Natural killer cell (primary cell): ENCODE measurements at regions not wholly inside any gene's neighbourhood (a gene's known extent, or its start where the extent isn't known, plus 50 kb on each side); places are given as distances from the start of the nearest gene placed in this dataset.
A peak's percentile ranks its signal among the peaks of the same experiment; 100 is the strongest.

Experiments used
- ATAC-seq, 3 donors: fragments of 150-1000 bp in 2 of 3; fragments of 200-7000 bp in 1 of 3; cut with Tn5 transposase; 1 replicate in 1 of 3; 2 replicates in 2 of 3; pipeline ENCODE4 v1.10.0; 2021; ENCODE audit warnings: mild to moderate bottlenecking in 2 of 3, moderate library complexity in 2 of 3
- DNase-seq, 2 donors: peaks; one replicate each; pipeline versions ENCODE4 v3.0.0 to v3.0.0-alpha.2; 2013 to 2021; ENCODE audit warnings: mixed read lengths in 1 of 2
- H3K27ac ChIP-seq: one replicate; pipeline ENCODE4 v1.5.1; 2013; ENCODE audit warnings: mild to moderate bottlenecking, low read length
- H3K27me3 ChIP-seq: one replicate; pipeline ENCODE4 v1.6.1; 2013; ENCODE audit warnings: low read length; ENCODE audit not compliant: control insufficient read depth, insufficient read depth
- H3K36me3 ChIP-seq: one replicate; pipeline ENCODE4 v1.6.1; 2013; ENCODE audit warnings: low read length; ENCODE audit not compliant: control insufficient read depth, insufficient read depth
- H3K4me1 ChIP-seq: one replicate; pipeline ENCODE4 v1.6.1; 2013; ENCODE audit warnings: low read length; ENCODE audit not compliant: control insufficient read depth, insufficient read depth
- H3K4me3 ChIP-seq: one replicate; pipeline ENCODE4 v1.5.1; 2013; ENCODE audit warnings: low read length
- H3K9me3 ChIP-seq: one replicate; pipeline ENCODE4 v1.6.1; 2013; ENCODE audit warnings: low read length; ENCODE audit not compliant: control insufficient read depth, insufficient read depth
- H3K27ac Mint-ChIP-seq, 2 donors: one replicate each; pipeline ENCODE4 v1.8.0; 2022; ENCODE audit warnings: mild to moderate bottlenecking in 2 of 2, mixed read lengths in 2 of 2, moderate library complexity in 1 of 2
- H3K27me3 Mint-ChIP-seq, 2 donors: one replicate each; pipeline ENCODE4 v1.8.0; 2022; ENCODE audit warnings: low read depth in 2 of 2, mixed read lengths in 2 of 2
- H3K36me3 Mint-ChIP-seq: one replicate; pipeline ENCODE4 v1.8.0; 2022; ENCODE audit warnings: mixed read lengths
- H3K4me1 Mint-ChIP-seq, 2 donors: one replicate each; pipeline ENCODE4 v1.8.0; 2022; ENCODE audit warnings: mixed read lengths in 2 of 2
- H3K4me3 Mint-ChIP-seq: one replicate; pipeline ENCODE4 v1.8.0; 2022; ENCODE audit warnings: mild to moderate bottlenecking, moderate library complexity, mixed read lengths
- H3K9me3 Mint-ChIP-seq, 2 donors: one replicate each; pipeline ENCODE4 v1.8.0; 2022; ENCODE audit warnings: mixed read lengths in 2 of 2
- WGBS: methylation state at CpG from one replicate; pipeline ENCODE4 v1.1.7; 2013; ENCODE audit warnings: missing lambda C conversion rate; ENCODE audit not compliant: insufficient coverage; 5-methylcytosine and 5-hydroxymethylcytosine counted together
- intact Hi-C: fragments of 100-400 bp; cut with micrococcal nuclease; formaldehyde crosslinking; loops from one replicate; pipeline ENCODE4 v1.14.2; 2022
- TF ChIP-seq, protein P1 (sequence below): fragments of 200-600 bp; IDR thresholded peaks from one replicate; pipeline ENCODE4 v1.8.0; 2022; ENCODE audit warnings: antibody characterized with exemption

DNA sequence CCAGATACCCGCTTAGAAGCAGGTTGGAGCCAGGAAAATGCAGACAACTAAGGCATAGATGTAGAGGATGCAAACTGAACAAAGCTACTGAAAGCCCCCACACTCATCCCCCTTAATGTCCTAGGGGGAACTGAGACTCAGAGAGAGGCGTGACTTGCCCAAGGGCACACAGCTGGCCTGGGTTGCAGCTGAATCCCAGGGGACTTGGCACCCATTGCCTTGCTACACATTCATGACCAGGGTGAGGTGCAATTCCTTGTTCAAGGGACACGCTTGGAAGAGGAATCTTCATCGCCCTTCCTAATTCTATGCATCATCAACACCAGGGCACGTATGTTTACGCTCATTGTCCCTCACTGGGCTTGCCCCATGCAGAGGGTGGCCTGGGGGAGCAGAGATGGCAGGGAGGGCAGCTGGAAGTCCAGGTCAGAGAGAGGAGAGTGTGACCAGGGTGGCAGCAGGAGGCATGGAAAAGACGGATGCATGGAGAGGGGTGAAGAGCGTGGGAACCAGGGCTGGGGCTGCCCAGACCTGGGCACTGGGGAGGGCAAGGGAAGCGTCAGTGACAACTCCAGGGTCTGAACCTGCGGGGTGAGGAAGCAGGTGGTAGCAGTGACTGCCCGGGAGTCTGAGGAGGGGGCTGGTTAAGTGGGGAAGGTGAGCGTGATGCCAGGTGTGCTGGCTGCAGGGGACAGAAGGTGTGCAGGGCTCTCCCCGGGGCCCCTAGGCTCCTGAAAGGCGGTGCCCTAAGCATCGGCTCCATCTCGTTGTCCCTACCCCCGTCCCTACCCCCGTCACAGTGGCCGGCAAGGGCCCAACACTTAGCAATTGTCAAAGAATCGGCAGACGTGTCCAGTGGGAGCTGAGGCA lies 267.1 kb upstream of the TNRC6C start:
- ATAC-seq (no peak), DNase-seq (no peak)
- Histone ChIP-seq H3K4me3 (no peak overlapping the region), H3K36me3 (no peaks in the 10 kb centered on the region), H3K4me1 (peaks cover 16% of the 10 kb centered on the region), H3K9me3 (no peaks in the 10 kb centered on the region), H3K27me3 (no peaks in the 10 kb centered on the region), H3K27ac (no peak overlapping the region)
- H3K36me3 Mint-ChIP-seq, result no peaks in the 10 kb centered on the region
- H3K4me3 Mint-ChIP-seq, result no peak overlapping the region
- 90% methylated on average over 20 of the region's 21 CpGs for WGBS
- peaks cover 36 to 38% of the 10 kb centered on the region in 2 donors for H3K27me3 Mint-ChIP-seq
- TF ChIP-seq, protein P1, sequence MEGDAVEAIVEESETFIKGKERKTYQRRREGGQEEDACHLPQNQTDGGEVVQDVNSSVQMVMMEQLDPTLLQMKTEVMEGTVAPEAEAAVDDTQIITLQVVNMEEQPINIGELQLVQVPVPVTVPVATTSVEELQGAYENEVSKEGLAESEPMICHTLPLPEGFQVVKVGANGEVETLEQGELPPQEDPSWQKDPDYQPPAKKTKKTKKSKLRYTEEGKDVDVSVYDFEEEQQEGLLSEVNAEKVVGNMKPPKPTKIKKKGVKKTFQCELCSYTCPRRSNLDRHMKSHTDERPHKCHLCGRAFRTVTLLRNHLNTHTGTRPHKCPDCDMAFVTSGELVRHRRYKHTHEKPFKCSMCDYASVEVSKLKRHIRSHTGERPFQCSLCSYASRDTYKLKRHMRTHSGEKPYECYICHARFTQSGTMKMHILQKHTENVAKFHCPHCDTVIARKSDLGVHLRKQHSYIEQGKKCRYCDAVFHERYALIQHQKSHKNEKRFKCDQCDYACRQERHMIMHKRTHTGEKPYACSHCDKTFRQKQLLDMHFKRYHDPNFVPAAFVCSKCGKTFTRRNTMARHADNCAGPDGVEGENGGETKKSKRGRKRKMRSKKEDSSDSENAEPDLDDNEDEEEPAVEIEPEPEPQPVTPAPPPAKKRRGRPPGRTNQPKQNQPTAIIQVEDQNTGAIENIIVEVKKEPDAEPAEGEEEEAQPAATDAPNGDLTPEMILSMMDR, result no peak
- H3K4me1 Mint-ChIP-seq, result peaks cover 14 to 18% of the 10 kb centered on the region in 2 donors
- no peak overlapping the region for H3K27ac Mint-ChIP-seq
- intact Hi-C loops, result no loop called here
- H3K9me3 Mint-ChIP-seq, result no peaks in the 10 kb centered on the region

DNA sequence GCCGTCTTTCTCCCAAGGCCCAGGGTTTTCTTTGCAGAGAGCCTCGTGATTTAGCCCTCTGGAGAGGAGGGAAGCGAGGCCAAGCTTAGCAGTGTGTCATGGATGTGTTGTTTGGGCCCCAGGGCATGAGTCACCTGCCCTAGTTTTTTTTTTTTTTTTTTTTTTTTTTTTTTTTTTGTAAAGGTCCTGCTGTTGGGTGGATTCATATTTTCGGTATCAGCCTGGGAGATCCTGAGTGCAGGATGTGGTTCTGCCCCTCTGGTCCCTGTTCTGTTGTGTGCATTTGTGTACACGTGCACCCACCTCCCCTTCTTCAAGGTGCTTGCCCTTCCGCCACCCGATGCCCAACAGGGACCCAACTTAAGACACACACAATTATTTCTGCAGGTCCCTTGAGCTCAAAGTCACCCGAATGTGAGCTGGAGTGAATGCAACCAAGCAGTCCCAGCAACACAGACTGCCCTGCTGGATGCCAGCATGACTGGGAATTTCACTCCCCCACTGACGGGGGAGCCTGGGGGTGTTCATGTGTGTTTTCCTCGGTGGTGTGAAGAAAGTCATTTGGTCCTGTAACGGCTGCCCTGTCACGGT lies 265.8 kb upstream of the TNRC6C start:
- no peaks in the 10 kb centered on the region for H3K36me3 ChIP-seq
- DNase-seq (peak in 1 of 2 donors; percentile 47), ATAC-seq (no peak)
- H3K9me3 ChIP-seq, result no peaks in the 10 kb centered on the region
- H3K4me1 ChIP-seq, result peaks cover 16% of the 10 kb centered on the region
- H3K9me3 Mint-ChIP-seq, result no peaks in the 10 kb centered on the region
- intact Hi-C loops, result no loop called here
- H3K4me3 ChIP-seq, result no peak overlapping the region
- TF ChIP-seq, protein P1, result no peak
- H3K4me1 Mint-ChIP-seq, result peaks cover 17 to 18% of the 10 kb centered on the region in 2 donors
- H3K4me3 Mint-ChIP-seq, result no peak overlapping the region
- WGBS, result 76% methylated on average over 12 of the region's 12 CpGs
- no peak overlapping the region for H3K27ac Mint-ChIP-seq
- no peak overlapping the region for H3K27ac ChIP-seq
- no peaks in the 10 kb centered on the region for H3K36me3 Mint-ChIP-seq
- peaks cover 37 to 44% of the 10 kb centered on the region in 2 donors for H3K27me3 Mint-ChIP-seq
- H3K27me3 ChIP-seq, result no peaks in the 10 kb centered on the region

- ATAC-seq (no peak), DNase-seq (no peak)
- intact Hi-C loops, result no loop called here
- peaks cover 37 to 50% of the 10 kb centered on the region in 2 donors for H3K27me3 Mint-ChIP-seq
- no peak overlapping the region for H3K4me3 ChIP-seq
- H3K9me3 Mint-ChIP-seq, result no peaks in the 10 kb centered on the region
- peaks cover 16% of the 10 kb centered on the region for H3K4me1 ChIP-seq
- H3K4me1 Mint-ChIP-seq, result peaks cover 18% of the 10 kb centered on the region in 2 donors
- H3K27ac Mint-ChIP-seq, result no peak overlapping the region
- H3K27me3 ChIP-seq, result no peaks in the 10 kb centered on the region
- TF ChIP-seq, protein P1, result no peak
- no peaks in the 10 kb centered on the region for H3K36me3 Mint-ChIP-seq
- 93% methylated on average over 9 of the region's 9 CpGs for WGBS
- no peaks in the 10 kb centered on the region for H3K36me3 ChIP-seq
- no peaks in the 10 kb centered on the region for H3K9me3 ChIP-seq
- no peak overlapping the region for H3K4me3 Mint-ChIP-seq
- no peak overlapping the region for H3K27ac ChIP-seq
These were observed 265.2 kb upstream of the TNRC6C start for GRCh38 chr17:77693301-77693700.
